AG09309 (cell line): ENCODE measurements at regions not wholly inside any gene's neighbourhood (a gene's known extent, or its start where the extent isn't known, plus 50 kb on each side); places are given as distances from the start of the nearest gene placed in this dataset.
A peak's percentile ranks its signal among the peaks of the same experiment; 100 is the strongest.

Experiments
- DNase-seq: peaks from one replicate; pipeline ENCODE4 v3.0.0-alpha.2; 2010; ENCODE audit warnings: low read depth
- H3K4me3 ChIP-seq: 2 replicates; pipeline ENCODE4 v1.5.1; 2011; ENCODE audit warnings: mild to moderate bottlenecking, low read depth, low read length, moderate library complexity; ENCODE audit not compliant: control insufficient read depth
- CTCF ChIP-seq: IDR thresholded peaks from 2 replicates; pipeline ENCODE4 v1.5.1; 2011; ENCODE audit warnings: mild to moderate bottlenecking, low read depth, low read length, inconsistent platforms; ENCODE audit not compliant: insufficient read depth, control insufficient read depth; ENCODE audit errors: missing control alignments

- no peak for TF ChIP-seq CTCF
- DNase-seq = no peak
- no peak overlapping the region for H3K4me3 ChIP-seq
These were observed 90.5 kb downstream of the ACTL7B start for GRCh38 chr9:108765265-108765664.

GRCh38 chr9:108762348-108763055 lies 93.3 kb downstream of the ACTL7B start:
- no peak for TF ChIP-seq CTCF
- no peak overlapping the region for H3K4me3 ChIP-seq
- no peak for DNase-seq

- no peak for DNase-seq
- TF ChIP-seq CTCF = peak; percentile 79
- H3K4me3 ChIP-seq = no peak overlapping the region
These were observed 94.0 kb downstream of the ACTL7B start for GRCh38 chr9:108761655-108762347.

GRCh38 chr9:108760841-108761240 lies 94.9 kb downstream of the ACTL7B start:
- no peak for TF ChIP-seq CTCF
- DNase-seq = no peak
- no peak overlapping the region for H3K4me3 ChIP-seq

GRCh38 chr9:108759835-108760234 lies 96.0 kb downstream of the ACTL7B start:
- no peak for DNase-seq
- no peak overlapping the region for H3K4me3 ChIP-seq
- TF ChIP-seq CTCF = no peak

- DNase-seq = no peak
- no peak for TF ChIP-seq CTCF
- H3K4me3 ChIP-seq = no peak overlapping the region
These were observed 96.4 kb downstream of the ACTL7B start for GRCh38 chr9:108759399-108759798.
